SU-DHL-6 (cell line): ENCODE measurements at regions not wholly inside any gene's neighbourhood (a gene's known extent, or its start where the extent isn't known, plus 50 kb on each side); places are given as distances from the start of the nearest gene placed in this dataset.

Experiments used
- H2AFZ ChIP-seq: fragments of 200-600 bp; sonication (generic); 2 replicates; pipeline ENCODE4 v1.6.1; 2014; ENCODE audit warnings: low read depth, mild to moderate bottlenecking, moderate library complexity, mixed read lengths, antibody characterized with exemption, low read length; ENCODE audit not compliant: severe bottlenecking
- H3F3A ChIP-seq: fragments of 200-600 bp; shearing (Covaris generic); 2 replicates; pipeline ENCODE4 v1.6.0; 2016; ENCODE audit warnings: antibody characterized with exemption, mild to moderate bottlenecking; ENCODE audit not compliant: insufficient read depth
- H3K27ac ChIP-seq: fragments of 200-600 bp; sonication (generic); 2 replicates; pipeline ENCODE4 v1.5.1; 2016; ENCODE audit warnings: low read depth, mild to moderate bottlenecking, low read length, moderate library complexity, mixed read lengths
- H3K27me3 ChIP-seq: fragments of 200-600 bp; sonication (generic), shearing (Covaris generic); 2 replicates; pipeline ENCODE4 v1.6.0; 2014; ENCODE audit warnings: mild to moderate bottlenecking, low read length
- H3K36me3 ChIP-seq: fragments of 200-600 bp; sonication (generic); 2 replicates; pipeline ENCODE4 v1.6.1; 2014; ENCODE audit warnings: mild to moderate bottlenecking, low read length, mixed read lengths
- H3K4me2 ChIP-seq: fragments of 300-600, 200-600 bp; shearing (Covaris generic), sonication (generic); 2 replicates; pipeline ENCODE4 v1.6.0; 2014; ENCODE audit warnings: low read length, low read depth, mild to moderate bottlenecking; ENCODE audit not compliant: poor library complexity, severe bottlenecking
- H3K4me3 ChIP-seq: fragments of 200-600 bp; sonication (generic); 2 replicates; pipeline ENCODE4 v1.5.1; 2014; ENCODE audit warnings: antibody characterized with exemption, low read length, mild to moderate bottlenecking, mixed read lengths; ENCODE audit not compliant: insufficient read depth, poor library complexity, severe bottlenecking
- H3K79me2 ChIP-seq: fragments of 200-600 bp; sonication (generic); 2 replicates; pipeline ENCODE4 v1.6.1; 2014; ENCODE audit warnings: mild to moderate bottlenecking, low read length, moderate library complexity; ENCODE audit not compliant: insufficient read depth
- H3K9ac ChIP-seq: fragments of 200-600 bp; sonication (generic); 2 replicates; pipeline ENCODE4 v1.7.0; 2014; ENCODE audit warnings: mild to moderate bottlenecking, low read length
- H3K9me2 ChIP-seq: fragments of 200-600 bp; sonication (generic); replicated peaks from 2 replicates; pipeline ENCODE4 v1.6.1; 2014; ENCODE audit warnings: low read length; ENCODE audit not compliant: insufficient read depth
- H3K9me3 ChIP-seq: fragments of 200-600 bp; sonication (generic); 2 replicates; pipeline ENCODE4 v1.6.1; 2014; ENCODE audit warnings: low read length, mixed read lengths; ENCODE audit not compliant: insufficient read depth
- H4K20me1 ChIP-seq: fragments of 200-600 bp; sonication (generic); 2 replicates; pipeline ENCODE4 v1.6.1; 2014; ENCODE audit warnings: low read depth, mild to moderate bottlenecking, antibody characterized with exemption, low read length, moderate library complexity, mixed read lengths
- EZH2phosphoT487 ChIP-seq: fragments of 200-600 bp; sonication (generic), shearing (Covaris generic); conservative IDR thresholded peaks from 2 replicates; pipeline ENCODE4 v1.6.1; 2018; ENCODE audit warnings: mild to moderate bottlenecking, antibody characterized with exemption, low read length, moderate library complexity, mixed read lengths
- TF ChIP-seq, protein P1 (sequence below): fragments of 200-600 bp; sonication (generic); IDR thresholded peaks from one replicate; pipeline ENCODE4 v1.5.1; 2017; ENCODE audit warnings: antibody characterized with exemption, mild to moderate bottlenecking, low read length, moderate library complexity; ENCODE audit not compliant: insufficient read depth, poor library complexity, severe bottlenecking

DNA sequence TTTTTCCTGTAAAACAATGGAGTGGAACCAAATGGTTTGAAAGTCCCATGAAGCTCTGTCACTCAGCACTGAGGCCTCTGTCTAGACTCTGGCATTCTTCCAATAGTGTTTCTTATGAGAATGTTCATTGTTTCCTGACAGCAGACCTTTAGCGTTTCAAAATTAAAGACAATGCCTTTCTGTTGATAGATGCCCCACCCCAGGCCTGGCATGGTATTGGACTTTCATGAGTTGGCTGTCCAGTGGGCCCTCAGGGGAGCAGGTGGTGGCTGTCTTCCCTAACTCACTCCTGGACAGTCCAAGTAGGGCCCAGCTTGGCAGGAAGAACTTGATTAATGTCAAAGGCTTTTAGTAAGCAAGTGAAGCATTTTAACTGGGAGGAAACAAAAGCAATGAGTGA is 186.5 kb upstream of the CCL2 start:
- no peak overlapping the region for H3K9ac ChIP-seq
- H3K4me2 ChIP-seq: no peak overlapping the region
- H2AFZ ChIP-seq: no peak overlapping the region
- no peak for TF ChIP-seq EZH2phosphoT487
- TF ChIP-seq, protein P1, sequence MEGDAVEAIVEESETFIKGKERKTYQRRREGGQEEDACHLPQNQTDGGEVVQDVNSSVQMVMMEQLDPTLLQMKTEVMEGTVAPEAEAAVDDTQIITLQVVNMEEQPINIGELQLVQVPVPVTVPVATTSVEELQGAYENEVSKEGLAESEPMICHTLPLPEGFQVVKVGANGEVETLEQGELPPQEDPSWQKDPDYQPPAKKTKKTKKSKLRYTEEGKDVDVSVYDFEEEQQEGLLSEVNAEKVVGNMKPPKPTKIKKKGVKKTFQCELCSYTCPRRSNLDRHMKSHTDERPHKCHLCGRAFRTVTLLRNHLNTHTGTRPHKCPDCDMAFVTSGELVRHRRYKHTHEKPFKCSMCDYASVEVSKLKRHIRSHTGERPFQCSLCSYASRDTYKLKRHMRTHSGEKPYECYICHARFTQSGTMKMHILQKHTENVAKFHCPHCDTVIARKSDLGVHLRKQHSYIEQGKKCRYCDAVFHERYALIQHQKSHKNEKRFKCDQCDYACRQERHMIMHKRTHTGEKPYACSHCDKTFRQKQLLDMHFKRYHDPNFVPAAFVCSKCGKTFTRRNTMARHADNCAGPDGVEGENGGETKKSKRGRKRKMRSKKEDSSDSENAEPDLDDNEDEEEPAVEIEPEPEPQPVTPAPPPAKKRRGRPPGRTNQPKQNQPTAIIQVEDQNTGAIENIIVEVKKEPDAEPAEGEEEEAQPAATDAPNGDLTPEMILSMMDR: no peak
- no peaks in the 10 kb centered on the region for H3F3A ChIP-seq
- no peaks in the 10 kb centered on the region for H3K36me3 ChIP-seq
- no peaks in the 10 kb centered on the region for H3K9me2 ChIP-seq
- no peaks in the 10 kb centered on the region for H3K79me2 ChIP-seq
- no peaks in the 10 kb centered on the region for H3K9me3 ChIP-seq
- no peaks in the 10 kb centered on the region for H4K20me1 ChIP-seq
- H3K27me3 ChIP-seq: no peaks in the 10 kb centered on the region
- no peak overlapping the region for H3K4me3 ChIP-seq
- H3K27ac ChIP-seq: no peak overlapping the region

DNA sequence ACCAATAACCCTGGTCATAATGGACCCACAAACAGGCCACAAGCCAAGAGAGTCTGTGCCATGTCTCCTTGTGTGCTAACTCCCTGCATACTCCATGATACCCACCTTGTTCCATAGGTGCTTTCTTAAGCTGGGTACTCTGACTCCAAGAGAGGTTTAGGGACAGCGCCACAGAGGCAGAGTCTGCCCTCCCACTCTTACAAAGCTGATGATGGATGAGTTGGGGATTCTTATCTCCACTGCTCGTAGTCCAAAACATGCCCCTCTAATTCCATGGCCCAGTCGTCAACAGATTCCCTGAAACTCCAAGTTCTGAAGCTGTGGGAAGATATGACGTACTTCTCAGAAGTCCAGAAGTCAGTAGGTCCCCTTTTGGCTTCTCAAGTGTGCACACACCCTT is 184.4 kb upstream of the CCL2 start:
- H3K4me2 ChIP-seq: no peak overlapping the region

GRCh38 chr17:34071886-34072420 is 183.1 kb upstream of the CCL2 start:
- H4K20me1 ChIP-seq: no peaks in the 10 kb centered on the region
- H3K9me2 ChIP-seq: no peaks in the 10 kb centered on the region
- H3K9ac ChIP-seq: no peak overlapping the region
- no peaks in the 10 kb centered on the region for H3K79me2 ChIP-seq
- no peak overlapping the region for H3K27ac ChIP-seq
- no peak overlapping the region for H3K4me3 ChIP-seq
- no peak overlapping the region for H3K4me2 ChIP-seq
- TF ChIP-seq, protein P1: no peak
- TF ChIP-seq EZH2phosphoT487: no peak
- H3K9me3 ChIP-seq: no peaks in the 10 kb centered on the region
- no peak overlapping the region for H2AFZ ChIP-seq
- no peaks in the 10 kb centered on the region for H3K36me3 ChIP-seq
- H3K27me3 ChIP-seq: no peaks in the 10 kb centered on the region
- H3F3A ChIP-seq: no peaks in the 10 kb centered on the region

More for the DNA sequence above, 184.4 kb upstream of the CCL2 start:
- H3K4me3 ChIP-seq: no peak overlapping the region
- H3K9me3 ChIP-seq: no peaks in the 10 kb centered on the region
- H4K20me1 ChIP-seq: no peaks in the 10 kb centered on the region
- no peaks in the 10 kb centered on the region for H3F3A ChIP-seq
- no peaks in the 10 kb centered on the region for H3K27me3 ChIP-seq
- no peak overlapping the region for H3K27ac ChIP-seq
- no peak overlapping the region for H3K9ac ChIP-seq
- TF ChIP-seq, protein P1: no peak
- TF ChIP-seq EZH2phosphoT487: no peak
- H2AFZ ChIP-seq: no peak overlapping the region
- no peaks in the 10 kb centered on the region for H3K79me2 ChIP-seq
- H3K9me2 ChIP-seq: no peaks in the 10 kb centered on the region
- H3K36me3 ChIP-seq: no peaks in the 10 kb centered on the region

DNA sequence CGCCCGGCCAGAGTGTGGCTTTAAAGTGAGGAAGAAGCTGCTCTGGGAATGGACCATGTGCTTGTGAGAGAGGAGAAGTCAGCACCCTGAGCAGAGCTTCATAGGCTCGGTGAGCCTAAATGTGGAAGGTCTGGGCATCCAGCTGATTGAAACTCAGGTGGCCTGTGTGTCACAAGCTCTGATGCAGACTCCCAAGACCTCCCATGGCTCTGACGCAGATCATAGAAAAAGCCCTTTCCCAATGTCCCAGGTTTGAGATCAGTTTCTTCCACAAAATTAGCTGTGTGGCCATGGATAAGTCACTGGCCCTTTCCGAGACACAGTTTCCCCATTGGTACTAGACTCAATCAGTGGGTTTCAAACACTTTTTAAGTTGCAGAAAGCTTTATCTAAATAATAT is 180.0 kb upstream of the CCL2 start:
- H3K27me3 ChIP-seq: no peaks in the 10 kb centered on the region
- no peak overlapping the region for H3K4me3 ChIP-seq
- no peaks in the 10 kb centered on the region for H3K36me3 ChIP-seq
- no peaks in the 10 kb centered on the region for H3K9me2 ChIP-seq
- no peak overlapping the region for H3K4me2 ChIP-seq
- H3K9ac ChIP-seq: no peak overlapping the region
- no peak overlapping the region for H3K27ac ChIP-seq
- H4K20me1 ChIP-seq: no peaks in the 10 kb centered on the region
- no peaks in the 10 kb centered on the region for H3K79me2 ChIP-seq
- no peaks in the 10 kb centered on the region for H3K9me3 ChIP-seq
- no peaks in the 10 kb centered on the region for H3F3A ChIP-seq
- H2AFZ ChIP-seq: no peak overlapping the region
- TF ChIP-seq EZH2phosphoT487: no peak
- TF ChIP-seq, protein P1: no peak
